RKO (cell line): ENCODE measurements at regions not wholly inside any gene's neighbourhood (a gene's known extent, or its start where the extent isn't known, plus 50 kb on each side); places are given as distances from the start of the nearest gene placed in this dataset.

Experiments used
- DNase-seq: peaks from one replicate; pipeline ENCODE4 v3.0.0-alpha.2; 2016; ENCODE audit warnings: low spot score

DNA sequence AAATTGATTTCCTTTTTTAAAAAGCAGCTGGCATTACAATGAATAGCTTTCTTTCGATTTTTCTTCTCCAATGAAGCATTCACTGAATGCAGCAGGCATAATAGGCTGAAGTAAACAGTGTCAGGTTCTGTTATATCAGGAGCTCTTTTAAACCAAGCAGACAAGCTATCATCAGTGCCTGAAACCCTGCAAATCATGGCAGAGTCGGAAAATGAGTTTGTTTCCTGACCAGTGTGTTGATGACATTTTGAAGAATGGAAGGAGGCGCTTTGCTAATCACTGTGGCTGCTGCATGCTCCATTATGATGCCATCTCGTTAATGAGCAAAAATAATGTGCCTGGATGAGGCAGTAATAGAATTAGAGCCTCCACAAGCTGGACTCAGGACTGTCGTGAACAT lies 284.5 kb downstream of the ZNF608 start:
- no peak for DNase-seq

DNA sequence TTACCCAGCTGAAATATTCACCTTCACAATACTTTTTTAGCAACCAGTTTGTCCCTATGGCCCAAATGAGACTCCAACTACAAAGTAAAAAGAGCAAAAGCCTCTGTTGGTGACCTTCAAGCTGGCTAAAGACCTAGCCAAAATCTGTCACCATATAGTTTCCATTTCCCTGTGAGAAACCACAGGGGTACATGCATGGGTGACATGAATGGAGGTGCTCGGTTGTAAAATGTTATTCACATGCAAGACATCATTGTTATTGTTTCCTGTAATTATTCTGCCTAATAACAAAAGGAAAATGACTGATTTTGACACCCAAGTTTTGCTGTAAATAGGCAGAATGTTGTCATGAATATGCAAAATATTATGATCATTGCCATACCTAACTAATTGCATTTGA lies 285.3 kb downstream of the ZNF608 start:
- no peak for DNase-seq

GRCh38 chr5:124460642-124461041 lies 285.8 kb downstream of the ZNF608 start:
- DNase-seq = no peak

DNA sequence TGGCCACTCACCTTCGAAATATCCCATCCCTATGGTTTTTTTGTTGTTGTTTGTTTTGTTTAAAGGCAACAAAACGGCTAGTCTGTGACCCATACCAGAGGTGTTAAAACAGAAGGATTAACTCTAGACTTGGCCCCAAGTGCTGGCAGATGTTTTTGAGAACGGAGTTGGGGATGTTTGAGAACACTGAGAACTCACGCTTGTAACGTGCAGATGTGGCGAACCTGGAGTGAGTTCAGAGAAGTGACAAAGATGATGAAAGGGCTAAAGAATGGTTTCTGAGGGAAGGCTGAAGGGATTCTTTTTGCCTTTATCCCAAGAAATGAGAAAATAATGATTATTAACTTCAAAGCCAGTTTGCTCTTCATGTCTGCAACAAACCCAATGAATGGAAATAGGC lies 286.5 kb downstream of the ZNF608 start:
- DNase-seq = no peak

GRCh38 chr5:124457901-124458300 lies 288.5 kb downstream of the ZNF608 start:
- DNase-seq = no peak

DNA sequence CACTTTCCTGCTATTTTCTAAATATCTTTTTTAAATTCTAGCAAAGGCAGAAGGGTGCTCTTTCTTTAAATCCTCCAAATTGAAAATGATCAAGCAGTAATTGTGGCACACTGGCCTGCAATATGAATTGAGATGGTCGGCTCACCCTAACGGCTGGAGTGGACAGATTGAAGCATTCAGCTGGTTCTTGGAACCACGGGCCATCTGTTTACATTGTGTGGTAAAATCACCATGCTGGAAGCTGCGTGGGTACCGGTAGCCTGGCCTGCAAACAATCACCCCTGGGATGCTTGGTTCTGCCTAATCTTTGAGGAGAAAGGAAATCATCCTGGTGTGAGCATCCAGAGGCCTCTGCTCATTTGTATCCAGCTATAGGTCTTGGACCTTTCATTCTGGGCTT lies 289.3 kb downstream of the ZNF608 start:
- DNase-seq = no peak

- no peak for DNase-seq
These were observed 290.2 kb downstream of the ZNF608 start for GRCh38 chr5:124456249-124456648.

DNA sequence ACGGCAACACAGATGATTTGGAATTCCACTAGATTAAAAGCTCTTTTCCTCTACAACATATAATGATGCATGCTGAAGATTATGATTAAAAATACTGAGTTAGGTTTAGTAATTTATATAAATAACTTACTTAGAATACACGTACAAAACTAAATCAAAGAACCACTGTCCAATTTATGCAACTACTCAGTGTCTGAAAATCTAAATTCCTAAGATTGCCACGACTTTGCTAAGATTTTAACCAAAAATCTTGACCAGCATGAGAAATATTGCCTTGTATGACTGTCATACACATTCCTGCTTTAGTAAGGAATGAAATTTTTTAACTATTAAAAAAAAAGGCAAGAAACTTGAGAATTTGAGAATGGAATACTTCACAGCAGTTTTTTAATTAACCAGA lies 292.4 kb downstream of the ZNF608 start:
- no peak for DNase-seq

- no peak for DNase-seq
These were observed 293.0 kb downstream of the ZNF608 start for GRCh38 chr5:124453221-124454051.

- DNase-seq = no peak
These were observed 294.0 kb downstream of the ZNF608 start for GRCh38 chr5:124452412-124452811.

DNA sequence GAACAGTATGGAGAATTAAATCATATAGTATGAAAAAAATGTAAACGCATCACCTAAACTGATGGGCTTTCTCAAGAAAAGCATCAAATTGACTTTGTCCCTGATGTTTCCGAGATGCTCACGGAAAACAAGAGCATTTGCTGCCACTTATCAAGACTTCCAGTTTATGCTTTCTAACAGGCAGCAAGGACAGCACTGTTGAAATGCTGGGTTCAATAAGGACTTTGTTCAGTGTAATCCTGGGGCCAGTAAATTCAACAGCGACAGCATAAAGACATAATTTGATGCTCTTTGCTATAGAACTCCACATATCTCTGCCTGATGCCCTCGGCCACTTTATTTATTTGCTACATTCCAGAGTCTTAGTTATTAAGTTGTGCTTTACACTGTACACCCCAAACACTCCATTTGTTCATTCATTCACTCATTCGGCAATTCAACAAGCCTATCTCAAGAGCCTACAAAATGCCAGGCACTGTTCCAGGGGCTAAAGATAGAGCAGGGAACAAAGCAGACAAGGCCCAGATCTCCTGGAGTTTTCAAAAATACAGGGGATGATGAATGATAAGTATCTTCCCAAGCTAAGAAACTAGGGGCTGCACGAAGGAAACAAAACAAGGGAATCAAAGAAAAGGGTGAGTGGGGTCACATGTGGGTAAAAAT lies 294.6 kb downstream of the ZNF608 start:
- no peak for DNase-seq

GRCh38 chr5:124446120-124446519 lies 300.3 kb downstream of the ZNF608 start:
- DNase-seq = no peak

DNA sequence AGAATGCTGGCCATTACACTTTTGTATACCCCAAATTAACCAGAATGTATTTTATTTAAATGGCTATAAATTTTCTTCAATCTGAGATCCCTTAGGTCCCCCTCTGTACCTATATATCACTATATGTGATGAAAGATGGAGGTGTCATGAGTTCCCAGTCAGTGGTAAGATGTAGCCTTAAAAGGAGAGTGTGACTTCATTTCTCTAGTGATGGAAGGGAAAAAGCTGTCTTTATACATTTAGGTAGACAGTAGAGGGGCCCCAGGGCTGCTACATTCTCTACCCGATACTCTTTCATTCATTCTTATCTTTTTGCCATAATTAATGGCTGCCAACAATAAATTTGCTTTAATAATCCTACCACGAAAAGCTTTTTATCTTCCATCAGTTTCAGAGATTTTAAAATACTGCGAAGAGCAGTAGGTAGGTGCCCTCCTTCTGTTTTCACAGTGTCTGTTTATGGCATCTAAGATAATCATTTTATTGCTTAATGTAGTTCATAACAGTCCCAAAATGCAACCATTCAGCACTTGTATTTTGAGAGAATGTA lies 301.3 kb downstream of the ZNF608 start:
- DNase-seq = no peak

DNA sequence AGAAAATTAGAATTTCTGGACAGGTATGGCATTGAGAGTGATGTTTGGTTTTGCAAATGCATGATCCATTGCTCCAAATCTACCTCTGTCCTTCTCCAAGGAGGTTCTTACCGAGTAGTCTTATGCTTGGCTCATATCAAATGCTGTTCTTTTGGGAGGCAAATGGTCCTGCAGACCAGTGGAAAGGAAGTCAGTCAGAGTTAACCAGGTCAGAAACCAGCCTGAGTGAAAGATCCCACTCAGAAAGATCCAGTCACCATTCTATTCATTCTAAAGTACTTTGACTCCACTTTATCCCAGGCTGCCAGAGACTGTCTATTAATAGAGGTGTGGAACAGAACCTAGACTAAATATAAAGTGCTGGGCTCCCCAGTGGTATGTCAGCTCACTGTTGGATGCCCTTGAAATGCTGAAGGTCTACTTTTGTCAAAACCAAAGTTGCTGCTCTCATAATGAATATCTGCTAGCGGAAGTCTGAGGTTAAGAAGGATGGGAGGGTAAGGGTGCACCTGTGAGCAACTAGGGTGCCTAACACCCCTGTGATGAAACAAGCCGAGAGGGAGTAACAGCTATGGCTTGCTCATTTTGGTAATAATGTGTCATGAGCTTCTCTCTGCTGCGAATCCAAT lies 302.2 kb downstream of the ZNF608 start:
- no peak for DNase-seq

DNA sequence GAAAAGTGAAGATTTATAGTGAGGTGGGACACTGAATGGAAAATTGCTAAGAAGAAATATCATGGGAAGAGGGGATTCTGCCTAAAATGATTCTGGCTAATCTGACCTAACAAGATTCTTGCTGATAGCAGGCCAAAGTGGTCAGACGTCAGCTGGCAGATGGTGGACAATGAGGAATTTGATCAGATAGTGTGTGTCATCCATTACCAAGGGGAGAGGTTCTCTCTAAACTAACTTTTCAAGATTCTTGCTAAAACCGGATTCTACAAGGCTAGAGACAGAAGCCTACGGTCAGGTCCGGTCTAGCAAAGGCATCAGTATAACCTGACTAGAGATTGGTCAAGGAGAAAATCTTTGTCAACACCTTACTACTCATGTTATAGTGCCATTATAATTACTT lies 306.0 kb downstream of the ZNF608 start:
- DNase-seq = no peak

DNA sequence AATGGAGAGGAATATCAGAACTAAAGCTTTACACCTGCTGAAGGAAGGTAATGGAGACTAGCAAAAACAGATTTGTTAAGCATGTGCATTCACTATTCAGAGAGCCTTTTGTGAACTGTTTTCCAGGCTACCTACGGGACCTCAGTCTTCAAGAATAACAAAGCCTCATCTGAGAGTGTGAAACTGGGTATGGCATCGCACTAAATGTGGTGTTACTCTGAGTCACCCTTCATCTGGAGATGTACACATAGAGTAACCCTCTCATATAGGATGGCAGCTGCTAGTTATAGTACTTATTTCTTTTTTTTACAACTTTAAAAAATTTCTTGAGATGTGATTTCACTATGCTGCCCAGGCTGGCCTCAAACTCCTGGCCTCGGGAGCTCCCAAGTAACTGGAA lies 306.8 kb downstream of the ZNF608 start:
- no peak for DNase-seq

DNA sequence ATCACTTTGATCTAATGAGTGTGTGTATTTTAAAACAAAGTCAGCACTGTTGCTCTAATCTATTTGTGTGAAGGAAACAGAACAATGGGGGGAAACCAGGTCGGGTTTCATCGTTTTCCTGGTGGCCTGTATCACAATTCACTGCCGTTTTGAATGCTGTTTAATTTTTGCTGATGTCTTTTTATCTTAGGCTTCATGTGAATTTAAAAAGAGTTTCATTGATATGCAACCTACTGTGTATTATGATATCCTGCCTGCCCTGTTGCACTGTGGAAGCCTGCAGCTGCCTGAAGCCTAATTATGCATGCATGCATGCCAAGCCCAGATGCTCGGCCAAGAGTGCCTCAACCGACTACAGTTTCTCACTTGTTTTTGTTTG lies 307.5 kb downstream of the ZNF608 start:
- no peak for DNase-seq

DNA sequence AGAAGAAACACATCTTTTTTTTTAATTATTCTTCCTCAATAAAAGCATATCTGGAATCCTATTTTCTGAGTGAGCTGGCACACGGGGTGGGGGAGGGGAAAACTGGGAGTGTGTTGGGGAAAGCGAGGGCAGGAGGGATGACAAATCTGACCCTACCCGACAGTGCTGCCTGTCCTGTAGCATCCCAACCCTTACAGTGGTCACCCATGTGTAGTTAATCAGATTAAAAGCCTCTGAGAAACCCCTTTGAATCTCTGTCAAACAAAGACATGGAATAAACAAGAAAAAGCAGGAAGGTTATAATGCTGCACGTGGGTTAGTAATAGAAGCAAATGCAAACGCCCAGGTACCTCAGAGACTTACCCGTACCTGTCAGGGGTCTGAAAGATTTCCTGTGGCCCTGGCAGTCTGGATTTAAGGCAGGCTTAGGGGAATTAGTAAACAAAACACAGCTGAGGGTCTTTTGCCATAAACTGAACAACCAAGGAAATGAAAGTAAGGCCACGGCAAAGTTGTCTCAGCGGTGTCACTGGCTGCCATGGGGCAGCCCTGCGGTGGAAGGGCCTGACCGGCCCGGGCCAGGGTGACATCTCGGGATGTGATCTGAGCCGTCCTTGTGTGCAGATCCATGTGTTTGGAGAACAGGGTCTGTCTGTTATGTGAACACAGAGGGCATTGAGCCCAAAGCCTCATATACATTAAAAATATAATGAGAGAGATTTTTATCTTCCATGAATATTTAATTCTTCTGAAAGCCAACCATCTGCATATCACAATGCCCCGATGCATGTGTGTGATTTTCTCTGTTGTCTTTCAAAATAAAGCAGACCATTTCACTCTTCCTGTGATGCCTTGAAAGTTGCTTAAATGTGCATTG lies 308.2 kb downstream of the ZNF608 start:
- no peak for DNase-seq

- no peak for DNase-seq
These were observed 310.1 kb downstream of the ZNF608 start for GRCh38 chr5:124436294-124436693.

GRCh38 chr5:124433170-124433569 lies 313.3 kb downstream of the ZNF608 start:
- DNase-seq = no peak

- DNase-seq = no peak
These were observed 324.9 kb downstream of the ZNF608 start for GRCh38 chr5:124421584-124421983.

GRCh38 chr5:124420952-124421351 lies 325.5 kb downstream of the ZNF608 start:
- no peak for DNase-seq
